GM13976 (cell line): ENCODE measurements at regions not wholly inside any gene's neighbourhood (a gene's known extent, or its start where the extent isn't known, plus 50 kb on each side); places are given as distances from the start of the nearest gene placed in this dataset.

Experiments used
- DNase-seq: peaks from one replicate; pipeline ENCODE4 v3.0.0; 2012; ENCODE audit warnings: low spot score
- in situ Hi-C: fragments of 300-500 bp; cut with MboI; formaldehyde crosslinking; loops from one replicate; pipeline ENCODE4 v1.12.0; 2022; ENCODE audit warnings: low sequenced_read_pairs, mixed read lengths, inconsistent platforms; ENCODE audit not compliant: unreplicated experiment
- TF ChIP-seq, protein P1 (sequence below): IDR thresholded peaks from 2 replicates; pipeline ENCODE4 v1.5.1; 2012; ENCODE audit warnings: borderline replicate concordance, mild to moderate bottlenecking; ENCODE audit not compliant: insufficient read depth; ENCODE audit errors: extremely low read depth, missing control alignments, control extremely low read depth

DNA sequence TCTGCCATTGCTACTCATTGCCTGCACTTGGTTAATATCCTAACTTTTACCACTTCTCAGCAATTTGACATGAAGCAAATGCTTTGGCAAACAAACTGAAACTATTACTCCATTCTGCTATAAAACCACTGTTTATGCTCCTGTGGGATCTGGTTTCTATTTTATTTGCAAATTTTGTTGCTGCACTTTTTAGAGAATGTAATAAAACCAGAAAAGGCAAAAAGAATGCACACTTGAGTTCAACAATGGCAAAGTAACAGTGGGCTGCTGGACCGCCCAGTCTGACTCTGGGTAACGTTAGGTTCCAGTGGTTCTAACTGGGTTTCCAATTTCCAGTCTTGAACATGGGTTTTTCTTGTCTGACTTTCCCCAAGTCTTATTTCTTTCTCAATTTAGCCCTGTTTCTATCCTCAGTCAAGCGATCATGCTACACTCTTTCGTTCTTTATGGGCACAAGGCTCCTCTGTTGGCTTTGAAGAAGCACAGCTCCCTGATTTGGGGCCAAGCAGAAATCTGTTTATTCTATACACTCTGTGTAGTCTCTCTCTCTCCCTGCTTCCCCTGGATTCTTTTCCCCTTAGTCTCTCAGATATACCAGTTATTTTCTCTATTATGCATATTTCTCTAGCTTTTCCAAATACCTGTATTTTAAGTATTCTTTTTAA, 129.2 kb upstream of the FAM3C start:
- TF ChIP-seq, protein P1, sequence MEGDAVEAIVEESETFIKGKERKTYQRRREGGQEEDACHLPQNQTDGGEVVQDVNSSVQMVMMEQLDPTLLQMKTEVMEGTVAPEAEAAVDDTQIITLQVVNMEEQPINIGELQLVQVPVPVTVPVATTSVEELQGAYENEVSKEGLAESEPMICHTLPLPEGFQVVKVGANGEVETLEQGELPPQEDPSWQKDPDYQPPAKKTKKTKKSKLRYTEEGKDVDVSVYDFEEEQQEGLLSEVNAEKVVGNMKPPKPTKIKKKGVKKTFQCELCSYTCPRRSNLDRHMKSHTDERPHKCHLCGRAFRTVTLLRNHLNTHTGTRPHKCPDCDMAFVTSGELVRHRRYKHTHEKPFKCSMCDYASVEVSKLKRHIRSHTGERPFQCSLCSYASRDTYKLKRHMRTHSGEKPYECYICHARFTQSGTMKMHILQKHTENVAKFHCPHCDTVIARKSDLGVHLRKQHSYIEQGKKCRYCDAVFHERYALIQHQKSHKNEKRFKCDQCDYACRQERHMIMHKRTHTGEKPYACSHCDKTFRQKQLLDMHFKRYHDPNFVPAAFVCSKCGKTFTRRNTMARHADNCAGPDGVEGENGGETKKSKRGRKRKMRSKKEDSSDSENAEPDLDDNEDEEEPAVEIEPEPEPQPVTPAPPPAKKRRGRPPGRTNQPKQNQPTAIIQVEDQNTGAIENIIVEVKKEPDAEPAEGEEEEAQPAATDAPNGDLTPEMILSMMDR = no peak
- in situ Hi-C loops = loop anchor here (25.0 kb wide), 1 partner anchor 388 kb away; no protein-coding TSS in a partner anchor
- no peak for DNase-seq

DNA sequence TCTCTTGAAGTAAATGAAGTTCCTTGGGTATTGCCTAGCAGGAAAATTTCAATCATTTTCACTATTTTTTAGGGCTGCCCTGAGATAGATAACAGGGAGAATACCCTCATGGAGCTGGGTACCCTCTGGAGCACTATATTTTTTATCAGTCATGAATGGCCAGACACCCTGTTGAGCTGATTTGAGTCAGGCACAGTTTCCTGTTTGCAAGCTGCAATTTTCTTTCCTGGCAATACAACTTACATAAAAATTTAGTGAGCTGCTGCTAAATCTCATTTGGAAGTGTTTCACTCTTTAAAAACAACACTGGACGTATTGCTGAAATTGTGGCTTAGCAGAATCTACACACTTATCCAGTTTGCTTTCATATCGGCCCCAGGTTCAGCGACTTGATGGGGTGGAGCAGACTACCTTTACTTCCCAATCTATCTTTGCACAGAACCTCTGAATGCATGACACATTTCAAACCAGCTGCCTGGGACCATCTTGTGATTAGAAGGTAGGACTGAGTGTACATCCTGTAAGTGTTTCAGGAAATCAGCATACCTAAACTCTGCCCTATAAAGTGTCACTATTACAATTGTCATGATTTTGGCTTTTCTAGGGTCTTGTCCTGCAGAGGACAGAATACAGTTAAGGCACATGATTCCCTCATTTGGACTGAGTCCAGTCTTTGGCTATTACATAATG, 125.7 kb upstream of the FAM3C start:
- DNase-seq = no peak
- in situ Hi-C loops = no loop called here
- TF ChIP-seq, protein P1 = no peak

DNA sequence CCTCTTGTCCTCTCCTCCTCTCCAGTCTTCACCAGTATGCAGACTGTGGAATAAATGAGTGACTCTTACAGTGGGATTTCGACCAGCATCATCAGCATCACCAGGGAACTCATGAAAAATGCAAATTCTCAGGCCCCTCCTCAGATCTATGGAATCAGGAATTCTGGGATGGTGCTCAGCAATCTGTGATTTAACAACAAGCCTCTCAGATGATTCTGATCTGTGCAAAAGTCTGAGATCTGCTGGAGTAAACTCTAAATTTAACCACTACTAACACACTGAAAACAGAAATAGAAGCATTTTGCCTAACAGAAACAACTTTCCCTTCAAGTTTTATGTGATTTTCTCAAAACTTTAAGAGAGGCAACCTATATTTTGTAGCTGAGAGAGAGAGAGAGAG, 124.8 kb upstream of the FAM3C start:
- TF ChIP-seq, protein P1 = no peak
- no peak for DNase-seq
- in situ Hi-C loops = no loop called here

- TF ChIP-seq, protein P1 = no peak
- peak; percentile 7 for DNase-seq
- in situ Hi-C loops = no loop called here
These were observed 123.7 kb upstream of the FAM3C start for GRCh38 chr7:121519548-121520521.

- in situ Hi-C loops = no loop called here
- DNase-seq = no peak
- TF ChIP-seq, protein P1 = no peak
These were observed 121.5 kb upstream of the FAM3C start for GRCh38 chr7:121517591-121517990.

GRCh38 chr7:121516821-121517220, 120.7 kb upstream of the FAM3C start:
- in situ Hi-C loops = no loop called here
- TF ChIP-seq, protein P1 = no peak
- DNase-seq = no peak
